ENCODE measurements at regions not wholly inside any gene's neighbourhood (a gene's known extent, or its start where the extent isn't known, plus 50 kb on each side); places are given as distances from the start of the nearest gene placed in this dataset.

DNA sequence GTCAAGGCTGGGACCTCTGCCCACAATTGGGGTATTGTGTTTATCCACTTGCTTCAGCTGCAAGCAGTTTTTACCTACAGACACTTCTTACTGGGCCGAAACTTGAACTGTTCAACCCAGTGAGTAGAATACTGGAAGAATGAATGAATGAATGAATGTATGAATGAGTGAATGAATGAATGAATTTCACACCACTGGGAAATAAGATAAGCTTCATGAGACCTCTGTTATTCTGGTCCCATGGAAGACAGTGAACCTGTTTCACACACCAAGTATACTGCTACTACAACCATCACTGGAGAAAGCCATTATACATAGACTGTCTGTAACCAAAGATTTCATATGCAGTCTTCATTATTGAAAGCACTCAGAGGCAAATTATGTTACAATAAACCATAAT, 295.0 kb upstream of the GULP1 start:
- Histone ChIP-seq H3K9ac (ENCODE audit: insufficient read depth in 1 of 2, low read length in 2 of 2) (no peak overlapping the region), H3K27me3 (ENCODE audit: control insufficient read depth in 3 of 3, insufficient read depth in 3 of 3, low read length in 2 of 3) (no peaks in the 10 kb centered on the region), H3K9me3 (ENCODE audit: control insufficient read depth in 4 of 4, insufficient read depth in 3 of 4, low read length in 3 of 4) (no peaks in the 10 kb centered on the region), H3K36me3 (ENCODE audit: control insufficient read depth in 4 of 4, insufficient read depth in 4 of 4, low read length in 4 of 4) (no peaks in the 10 kb centered on the region), H3K27ac (ENCODE audit: low read depth in 1 of 2, low read length in 1 of 2) (no peak overlapping the region), H3K4me1 (ENCODE audit: control insufficient read depth in 5 of 5, insufficient read depth in 5 of 5, low read length in 5 of 5) (peaks cover 0 to 6% (median 0%) of the 10 kb centered on the region in 5 donors), H3K4me3 (no peak overlapping the region)
- no peak for TF ChIP-seq CTCF (IDR thresholded peaks at IDR 0.05; ENCODE audit: control extremely low read depth, extremely low read depth)
- 91 to 97% methylated on average over 1 of the region's 1 CpG for WGBS, 2 donors
- ATAC-seq (ENCODE audit: insufficient read depth, low FRiP score): no peak
- no peak for DNase-seq

DNA sequence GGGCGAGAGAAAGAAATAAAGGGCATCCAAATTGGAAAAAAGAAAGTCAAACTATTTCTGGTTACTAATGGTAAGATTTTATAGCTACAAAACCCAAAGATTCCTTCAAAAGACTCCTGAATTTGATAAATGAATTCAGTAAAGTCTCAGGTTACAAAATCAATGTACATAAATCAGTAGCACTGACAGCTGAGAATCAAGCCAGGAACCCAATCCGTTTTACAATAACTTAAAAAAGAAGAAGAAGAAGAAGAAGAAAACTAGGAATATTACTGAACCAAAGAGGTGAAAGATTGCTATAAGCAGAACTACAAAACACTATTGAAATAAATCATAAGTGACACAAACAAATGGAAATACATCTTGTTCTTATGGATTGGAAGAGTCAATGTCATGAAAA, 291.5 kb upstream of the GULP1 start:
- Histone ChIP-seq H3K4me3 (no peak overlapping the region), H3K27ac (ENCODE audit: low read depth in 1 of 2, low read length in 1 of 2) (no peak overlapping the region), H3K27me3 (ENCODE audit: control insufficient read depth in 3 of 3, insufficient read depth in 3 of 3, low read length in 2 of 3) (no peaks in the 10 kb centered on the region), H3K36me3 (ENCODE audit: control insufficient read depth in 4 of 4, insufficient read depth in 4 of 4, low read length in 4 of 4) (no peaks in the 10 kb centered on the region), H3K9ac (ENCODE audit: insufficient read depth in 1 of 2, low read length in 2 of 2) (no peak overlapping the region), H3K4me1 (ENCODE audit: control insufficient read depth in 5 of 5, insufficient read depth in 5 of 5, low read length in 5 of 5) (no peaks in the 10 kb centered on the region), H3K9me3 (ENCODE audit: control insufficient read depth in 4 of 4, insufficient read depth in 3 of 4, low read length in 3 of 4) (no peaks in the 10 kb centered on the region)
- ATAC-seq (ENCODE audit: insufficient read depth, low FRiP score): no peak
- WGBS, 2 donors: 36 to 39% methylated on average over 2 of the region's 2 CpGs
- DNase-seq: no peak
- TF ChIP-seq CTCF (IDR thresholded peaks at IDR 0.05; ENCODE audit: control extremely low read depth, extremely low read depth): no peak

DNA sequence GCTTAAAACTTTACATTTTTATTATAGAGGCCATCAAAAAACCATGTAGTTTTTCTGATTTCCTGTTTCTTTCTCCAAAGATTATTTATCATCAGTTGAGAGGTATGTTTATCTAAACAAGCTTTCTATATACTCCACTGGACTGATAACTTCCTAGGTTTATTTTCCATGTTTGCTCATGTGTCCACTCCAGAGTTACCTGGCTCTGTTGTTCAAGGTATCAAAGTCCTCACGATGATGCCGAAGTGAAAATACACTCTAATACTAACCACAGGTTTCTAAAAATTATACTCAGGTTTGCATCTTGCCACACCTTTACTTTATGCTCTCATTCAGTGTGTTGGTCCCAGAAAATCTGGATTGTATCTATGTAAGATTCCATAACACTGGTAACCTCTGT, 287.9 kb upstream of the GULP1 start:
- ATAC-seq (ENCODE audit: insufficient read depth, low FRiP score): no peak
- no peaks in the 10 kb centered on the region for H3K9me3 ChIP-seq (ENCODE audit: control insufficient read depth in 4 of 4, insufficient read depth in 3 of 4, low read length in 3 of 4)
- TF ChIP-seq CTCF (IDR thresholded peaks at IDR 0.05; ENCODE audit: control extremely low read depth, extremely low read depth): no peak
- DNase-seq: no peak
- no peak overlapping the region for H3K4me3 ChIP-seq
- no peak overlapping the region for H3K9ac ChIP-seq (ENCODE audit: insufficient read depth in 1 of 2, low read length in 2 of 2)
- no peaks in the 10 kb centered on the region for H3K27me3 ChIP-seq (ENCODE audit: control insufficient read depth in 3 of 3, insufficient read depth in 3 of 3, low read length in 2 of 3)
- 36 to 44% methylated on average over 2 of the region's 2 CpGs for WGBS, 2 donors
- H3K36me3 ChIP-seq (ENCODE audit: control insufficient read depth in 4 of 4, insufficient read depth in 4 of 4, low read length in 4 of 4): no peaks in the 10 kb centered on the region
- H3K27ac ChIP-seq (ENCODE audit: low read depth in 1 of 2, low read length in 1 of 2): no peak overlapping the region
- H3K4me1 ChIP-seq (ENCODE audit: control insufficient read depth in 5 of 5, insufficient read depth in 5 of 5, low read length in 5 of 5): no peaks in the 10 kb centered on the region

DNA sequence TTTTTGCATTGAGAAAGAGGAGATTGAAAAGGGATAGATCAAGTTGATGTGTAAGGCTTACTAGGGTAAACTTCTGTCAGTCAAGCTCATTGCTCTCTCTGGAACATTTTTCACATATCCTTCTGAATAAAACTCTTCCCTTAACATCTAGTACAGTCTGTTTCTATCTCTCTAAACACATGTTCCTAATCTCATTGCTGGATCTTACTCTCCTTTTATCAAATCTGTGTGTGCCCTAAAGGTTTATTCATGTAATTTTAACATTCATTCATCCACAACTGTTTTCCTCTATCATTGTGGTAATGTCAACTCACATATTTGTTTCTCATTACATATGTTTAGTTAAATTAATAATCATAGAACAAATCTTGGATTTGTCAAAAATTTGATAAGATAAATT, 277.9 kb upstream of the GULP1 start:
- H3K9ac ChIP-seq (ENCODE audit: insufficient read depth in 1 of 2, low read length in 2 of 2): no peak overlapping the region
- no peaks in the 10 kb centered on the region for H3K36me3 ChIP-seq (ENCODE audit: control insufficient read depth in 4 of 4, insufficient read depth in 4 of 4, low read length in 4 of 4)
- H3K9me3 ChIP-seq (ENCODE audit: control insufficient read depth in 4 of 4, insufficient read depth in 3 of 4, low read length in 3 of 4): no peaks in the 10 kb centered on the region
- TF ChIP-seq CTCF (IDR thresholded peaks at IDR 0.05; ENCODE audit: control extremely low read depth, extremely low read depth): no peak
- H3K27ac ChIP-seq (ENCODE audit: low read depth in 1 of 2, low read length in 1 of 2): no peak overlapping the region
- DNase-seq (no peak), ATAC-seq (ENCODE audit: insufficient read depth, low FRiP score) (no peak)
- peaks cover 0 to 7% (median 0%) of the 10 kb centered on the region in 5 donors for H3K4me1 ChIP-seq (ENCODE audit: control insufficient read depth in 5 of 5, insufficient read depth in 5 of 5, low read length in 5 of 5)
- H3K27me3 ChIP-seq (ENCODE audit: control insufficient read depth in 3 of 3, insufficient read depth in 3 of 3, low read length in 2 of 3): no peaks in the 10 kb centered on the region
- no peak overlapping the region for H3K4me3 ChIP-seq

Measured in lung (tissue), 11 donors.